GM19438 (cell line): ENCODE measurements at regions not wholly inside any gene's neighbourhood (a gene's known extent, or its start where the extent isn't known, plus 50 kb on each side); places are given as distances from the start of the nearest gene placed in this dataset.
"Not testable (repeated sequence)": the region's sequence is repeated elsewhere in the genome, so short reads cannot be mapped to it uniquely, and the experiment has no call there.

Experiments
- ATAC-seq: cut with Tn5 transposase; IDR thresholded peaks from one replicate; pipeline ENCODE4 v1.9.1; 2021; ENCODE audit warnings: low read depth; ENCODE audit not compliant: unreplicated experiment

DNA sequence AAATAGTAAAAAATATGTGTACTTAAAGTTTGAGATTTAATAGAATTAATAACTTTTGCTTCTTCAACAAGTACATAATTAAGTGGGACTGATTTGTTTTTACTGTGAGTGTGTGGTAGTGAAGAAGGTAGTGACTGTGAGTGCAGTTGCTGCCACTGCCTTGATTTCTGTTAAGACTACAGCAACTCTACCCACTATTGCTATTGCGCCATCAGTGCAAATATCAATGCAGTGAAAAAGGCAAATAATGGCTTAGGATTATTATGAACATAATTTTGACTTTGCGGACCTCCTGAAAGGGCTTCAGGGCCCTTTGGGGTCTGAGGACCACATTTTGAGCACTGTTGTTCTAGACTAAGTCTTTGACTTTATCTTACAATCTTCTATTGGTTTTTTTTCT, 112.0 kb upstream of the PITX1 start:
- ATAC-seq: no peak

DNA sequence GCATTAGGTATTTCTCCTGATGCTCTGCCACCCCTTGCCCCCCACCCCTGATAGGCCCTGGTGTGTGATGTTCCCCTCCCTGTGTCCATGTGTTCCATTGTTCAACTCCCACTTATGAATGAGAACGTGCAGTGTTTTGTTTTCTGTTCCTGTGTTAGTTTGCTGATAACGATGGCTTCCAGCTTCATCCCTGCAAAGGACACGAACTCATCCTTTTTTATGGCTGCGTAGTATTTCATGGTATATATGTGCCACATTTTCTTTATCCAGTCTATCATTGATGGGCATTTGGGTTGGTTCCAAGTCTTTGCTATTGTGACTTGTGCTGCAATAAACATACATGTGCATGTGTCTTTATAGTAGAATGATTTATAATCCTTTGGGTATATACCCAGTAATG, 109.7 kb upstream of the PITX1 start:
- ATAC-seq: not testable (repeated sequence)

- ATAC-seq: no peak
These were observed 107.6 kb upstream of the PITX1 start for GRCh38 chr5:135141303-135142268.

- no peak for ATAC-seq
These were observed 106.6 kb upstream of the PITX1 start for GRCh38 chr5:135140446-135141204.

GRCh38 chr5:135139381-135140134, 105.5 kb upstream of the PITX1 start:
- no peak for ATAC-seq

DNA sequence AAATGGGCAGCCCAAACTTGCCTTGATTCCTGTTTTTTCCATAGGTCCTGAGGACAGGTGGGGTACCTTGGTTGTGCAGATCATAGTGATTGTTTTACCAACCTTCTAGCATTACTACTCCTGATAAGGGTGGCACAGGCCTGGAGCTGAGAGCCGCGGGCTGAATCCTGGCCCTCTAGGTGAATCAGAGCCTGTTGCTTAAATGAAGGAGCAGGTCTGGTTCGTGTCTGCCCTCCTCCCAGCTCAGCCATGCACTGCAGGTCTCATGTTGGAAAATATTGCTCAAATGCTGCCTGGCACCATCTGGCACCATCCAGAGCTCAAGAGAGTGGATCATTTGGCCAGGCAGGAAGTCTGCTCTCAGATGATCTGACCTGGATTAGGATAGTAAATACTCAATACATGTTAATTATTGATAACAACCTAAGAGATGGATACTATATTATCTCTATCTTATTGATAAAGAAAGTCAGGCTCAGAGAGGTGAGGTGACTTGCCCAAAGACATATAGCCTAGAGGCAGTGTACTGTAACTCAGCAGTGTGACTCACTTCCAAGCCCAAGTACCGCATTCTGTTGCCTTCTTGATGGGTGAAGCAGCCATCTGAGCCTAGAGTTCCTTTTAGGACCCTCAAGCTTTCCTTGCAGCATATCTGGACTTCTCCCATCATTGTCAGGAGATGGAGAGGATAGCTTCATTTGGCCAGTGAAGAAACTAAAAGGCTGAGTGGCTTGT, 104.3 kb upstream of the PITX1 start:
- no peak for ATAC-seq

- no peak for ATAC-seq
These were observed 103.3 kb upstream of the PITX1 start for GRCh38 chr5:135137146-135137915.

GRCh38 chr5:135136546-135136945, 102.5 kb upstream of the PITX1 start:
- ATAC-seq: no peak

- no peak for ATAC-seq
These were observed 101.7 kb upstream of the PITX1 start for GRCh38 chr5:135135530-135136226.

DNA sequence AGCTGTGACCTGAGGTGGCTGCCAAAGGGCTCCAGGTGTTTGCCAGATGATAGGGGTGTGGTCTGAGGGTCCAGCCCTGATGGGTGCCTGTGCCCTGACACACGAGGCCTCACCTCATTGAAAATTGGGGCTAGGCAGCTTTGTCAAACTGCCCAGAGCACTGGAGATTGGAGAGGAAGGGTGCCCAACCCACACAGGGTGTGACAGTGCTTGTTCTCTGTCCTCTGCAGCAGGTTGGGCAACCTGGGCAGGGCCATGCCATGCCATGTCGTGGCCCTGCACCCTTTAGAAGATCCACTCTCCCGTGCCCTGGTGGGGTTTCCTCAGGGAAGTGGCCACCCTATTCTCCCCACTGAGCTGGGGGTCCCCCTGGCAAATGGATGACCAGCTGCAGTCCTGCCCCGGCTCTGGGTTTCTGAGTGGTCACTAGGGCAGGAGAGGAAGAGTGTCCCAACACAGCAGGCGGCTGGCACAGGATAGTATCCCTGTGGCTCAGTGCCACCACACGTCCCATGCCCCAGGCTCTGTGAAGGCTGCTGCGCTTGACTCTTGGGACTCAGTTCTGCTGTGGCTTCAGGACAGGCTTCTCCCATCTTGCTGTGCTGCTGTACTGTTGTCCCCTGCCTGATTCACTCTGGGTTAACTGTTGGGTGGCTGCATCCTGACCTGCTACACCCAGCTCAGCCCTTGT, 100.8 kb upstream of the PITX1 start:
- no peak for ATAC-seq

GRCh38 chr5:135133698-135134515, 99.9 kb upstream of the PITX1 start:
- no peak for ATAC-seq

DNA sequence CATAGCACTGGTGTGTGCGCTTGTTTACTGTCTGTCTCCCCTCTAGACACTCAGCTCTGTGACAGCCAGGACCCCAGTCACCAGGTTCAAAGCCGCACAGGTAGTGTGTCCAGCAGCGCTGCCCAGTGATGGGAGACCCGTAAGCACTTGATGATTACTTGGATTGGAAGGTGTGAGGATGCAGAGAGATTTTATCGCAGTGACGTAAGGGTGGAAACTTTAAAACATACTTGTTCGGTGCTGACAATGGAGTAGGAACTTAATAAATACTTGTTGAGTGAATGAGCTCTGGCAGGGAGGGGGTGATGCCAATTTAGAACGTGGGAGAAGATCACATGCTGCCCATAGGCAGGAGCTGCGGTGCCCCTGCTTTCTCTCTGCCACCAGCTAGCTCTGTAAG, 99.2 kb upstream of the PITX1 start:
- no peak for ATAC-seq

DNA sequence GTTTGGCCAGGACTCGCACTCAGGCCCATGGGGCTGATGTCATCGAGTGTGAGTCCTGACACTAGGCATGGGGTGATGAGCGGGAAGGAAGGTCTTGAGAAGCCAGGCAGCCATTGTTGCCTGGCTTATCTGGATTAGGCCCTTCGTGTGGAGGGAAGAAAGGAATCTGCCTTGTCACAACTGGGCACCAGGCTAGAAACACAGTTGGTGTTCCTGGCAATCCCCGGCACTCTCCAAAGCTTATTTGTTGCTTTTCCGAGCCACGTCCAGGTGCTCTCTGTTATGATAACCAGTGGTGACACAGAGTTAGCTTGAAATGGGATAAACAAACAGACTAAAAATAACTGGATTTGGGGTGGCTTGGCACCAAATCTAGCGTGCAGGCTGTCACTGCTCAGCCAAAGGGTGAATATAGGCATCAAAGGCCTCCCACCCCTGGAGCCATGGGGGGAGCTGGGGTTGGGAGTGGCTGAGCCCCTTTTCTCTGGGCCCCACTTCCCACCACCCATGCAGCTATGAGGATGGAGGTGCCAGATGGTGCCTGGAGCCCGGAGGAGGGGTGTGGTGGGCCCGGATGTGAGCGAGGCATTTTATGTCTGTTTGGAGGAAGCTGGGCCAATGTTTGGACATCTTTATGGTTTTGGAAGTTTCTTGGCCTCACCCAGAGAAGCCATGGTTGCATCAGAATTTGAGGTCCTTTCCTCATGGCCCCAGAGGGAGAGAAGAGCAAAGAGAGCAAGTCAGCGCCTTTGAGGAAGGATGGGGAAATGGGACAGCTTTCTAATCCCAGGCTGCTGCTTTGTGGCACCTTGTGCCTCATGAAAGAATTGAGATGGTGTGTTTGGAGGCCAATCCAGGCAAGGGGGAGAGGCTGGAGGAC, 98.0 kb upstream of the PITX1 start:
- ATAC-seq: no peak

DNA sequence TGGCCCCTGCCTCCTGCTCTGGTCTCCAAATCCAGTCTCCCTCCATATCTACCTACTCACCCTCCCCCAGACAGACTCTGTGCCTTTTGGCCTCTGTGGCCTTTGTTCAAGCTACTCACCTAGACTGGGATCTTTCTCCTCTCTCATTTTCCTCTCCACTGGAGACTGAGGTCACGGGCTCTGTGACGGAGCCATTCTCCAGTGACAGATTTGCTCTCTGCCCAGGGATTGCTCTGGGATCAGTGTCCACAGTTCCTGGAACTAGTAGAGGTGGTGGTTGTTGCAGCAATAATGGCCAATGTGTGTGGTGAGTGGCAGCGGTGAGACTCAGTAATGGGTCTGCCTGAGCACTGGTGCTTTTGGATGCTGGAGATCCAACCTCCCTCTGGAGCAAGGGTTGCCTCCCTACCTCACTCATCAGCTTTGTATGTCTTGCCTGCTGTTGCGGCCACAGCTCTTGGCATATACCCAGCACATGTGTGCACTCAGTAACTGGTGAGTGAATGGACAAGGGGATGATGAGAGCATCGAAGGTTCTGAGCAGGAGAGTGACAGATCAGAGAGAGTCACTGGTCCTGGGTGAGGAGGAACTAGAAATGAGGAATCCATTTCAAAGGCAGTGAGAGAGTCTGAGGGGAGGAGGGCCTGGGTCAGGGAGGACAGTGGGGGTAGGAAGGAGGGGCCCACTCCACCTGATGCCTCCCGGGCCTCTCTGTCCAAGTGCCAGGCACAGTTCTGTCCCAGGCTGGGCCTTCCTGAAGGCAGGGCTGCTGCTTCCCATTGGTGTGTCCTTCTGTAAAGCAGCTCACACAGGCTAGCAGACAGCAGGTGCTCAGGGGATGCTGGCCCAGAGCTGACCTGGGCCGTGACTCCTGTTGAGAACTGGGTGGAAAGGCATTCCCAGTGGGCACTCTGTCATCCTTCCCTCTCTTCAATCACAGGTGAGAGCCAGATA, 96.5 kb upstream of the PITX1 start:
- no peak for ATAC-seq

- no peak for ATAC-seq
These were observed 95.3 kb upstream of the PITX1 start for GRCh38 chr5:135129307-135129706.
